ENCODE measurements at regions not wholly inside any gene's neighbourhood (a gene's known extent, or its start where the extent isn't known, plus 50 kb on each side); places are given as distances from the start of the nearest gene placed in this dataset.

DNA sequence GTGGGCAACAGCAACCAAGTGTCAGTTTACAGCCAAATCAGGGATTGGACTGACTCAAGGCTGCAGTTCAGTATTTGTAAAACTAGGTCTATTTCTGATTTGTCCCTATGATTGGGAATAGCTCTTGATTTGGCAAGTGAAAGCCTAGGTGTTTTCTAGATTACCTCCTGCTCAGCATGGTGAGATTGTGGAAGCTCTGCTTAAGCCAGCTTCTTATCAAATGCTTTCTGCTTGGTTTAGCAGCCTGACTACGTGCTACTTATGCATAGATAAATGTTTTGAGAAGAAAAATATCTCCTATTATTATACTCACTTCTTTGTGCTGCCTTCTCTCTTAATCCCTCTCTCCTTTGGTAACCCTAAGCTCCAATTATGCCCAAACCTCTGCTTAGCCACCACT, 86.3 kb upstream of the AMOTL1 start:
- TF ChIP-seq, protein P1, sequence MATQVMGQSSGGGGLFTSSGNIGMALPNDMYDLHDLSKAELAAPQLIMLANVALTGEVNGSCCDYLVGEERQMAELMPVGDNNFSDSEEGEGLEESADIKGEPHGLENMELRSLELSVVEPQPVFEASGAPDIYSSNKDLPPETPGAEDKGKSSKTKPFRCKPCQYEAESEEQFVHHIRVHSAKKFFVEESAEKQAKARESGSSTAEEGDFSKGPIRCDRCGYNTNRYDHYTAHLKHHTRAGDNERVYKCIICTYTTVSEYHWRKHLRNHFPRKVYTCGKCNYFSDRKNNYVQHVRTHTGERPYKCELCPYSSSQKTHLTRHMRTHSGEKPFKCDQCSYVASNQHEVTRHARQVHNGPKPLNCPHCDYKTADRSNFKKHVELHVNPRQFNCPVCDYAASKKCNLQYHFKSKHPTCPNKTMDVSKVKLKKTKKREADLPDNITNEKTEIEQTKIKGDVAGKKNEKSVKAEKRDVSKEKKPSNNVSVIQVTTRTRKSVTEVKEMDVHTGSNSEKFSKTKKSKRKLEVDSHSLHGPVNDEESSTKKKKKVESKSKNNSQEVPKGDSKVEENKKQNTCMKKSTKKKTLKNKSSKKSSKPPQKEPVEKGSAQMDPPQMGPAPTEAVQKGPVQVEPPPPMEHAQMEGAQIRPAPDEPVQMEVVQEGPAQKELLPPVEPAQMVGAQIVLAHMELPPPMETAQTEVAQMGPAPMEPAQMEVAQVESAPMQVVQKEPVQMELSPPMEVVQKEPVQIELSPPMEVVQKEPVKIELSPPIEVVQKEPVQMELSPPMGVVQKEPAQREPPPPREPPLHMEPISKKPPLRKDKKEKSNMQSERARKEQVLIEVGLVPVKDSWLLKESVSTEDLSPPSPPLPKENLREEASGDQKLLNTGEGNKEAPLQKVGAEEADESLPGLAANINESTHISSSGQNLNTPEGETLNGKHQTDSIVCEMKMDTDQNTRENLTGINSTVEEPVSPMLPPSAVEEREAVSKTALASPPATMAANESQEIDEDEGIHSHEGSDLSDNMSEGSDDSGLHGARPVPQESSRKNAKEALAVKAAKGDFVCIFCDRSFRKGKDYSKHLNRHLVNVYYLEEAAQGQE (IDR thresholded peaks at IDR 0.05; ENCODE audit: insufficient read depth in 1 of 2, low read depth in 2 of 2, low read length in 1 of 2) = no peak
- no peak for TF ChIP-seq CTCF (IDR thresholded peaks at IDR 0.05)
- TF ChIP-seq SIN3A (IDR thresholded peaks at IDR 0.05; ENCODE audit: borderline replicate concordance, insufficient read depth, low read depth, low read length) = no peak
- TF ChIP-seq POLR2AphosphoS5 (IDR thresholded peaks at IDR 0.05; ENCODE audit: low read depth, low read length) = no peak

All from Panc1 (cell line).